Caco-2 (cell line): ENCODE measurements at regions not wholly inside any gene's neighbourhood (a gene's known extent, or its start where the extent isn't known, plus 50 kb on each side); places are given as distances from the start of the nearest gene placed in this dataset.

ENCODE experiments used
- BruUV-seq: library from RNA; stranded (reverse); fragments of 400-500 nt; replicated peaks from 2 replicates; lab custom pipeline; 2021; lab: Mats Ljungman, UMichigan
- CTCF ChIA-PET: fragments of 300-600 bp; sonication (Branson Sonifier 250); formaldehyde crosslinking; loops from one replicate; lab custom pipeline; 2022; ENCODE audit warnings: antibody characterized with exemption; lab: Charles Lee
- POLR2A ChIA-PET: fragments of 300-600 bp; sonication (Branson Sonifier 250); formaldehyde crosslinking; loops from one replicate; lab custom pipeline; 2022; ENCODE audit warnings: antibody characterized with exemption; lab: Charles Lee
- DNase-seq, 2 experiments: peaks; one replicate each; pipeline versions ENCODE4 v3.0.0 to v3.0.0-alpha.2; 2020 to 2022
- H3K27me3 ChIP-seq: replicated peaks from 2 replicates; pipeline ENCODE4 v1.6.0; 2011; ENCODE audit warnings: low read length; ENCODE audit not compliant: control insufficient read depth, insufficient read depth
- H3K36me3 ChIP-seq: 2 replicates; pipeline ENCODE4 v1.5.1; 2011; ENCODE audit warnings: low read length; ENCODE audit not compliant: control insufficient read depth, insufficient read depth
- H3K4me1 ChIP-seq: fragments of 250-450 bp; sonication (Bioruptor Pico); 2 replicates; pipeline ENCODE4 v1.5.1; 2020; ENCODE audit warnings: mild to moderate bottlenecking
- H3K4me3 ChIP-seq: 2 replicates; pipeline ENCODE4 v1.5.1; 2011; ENCODE audit warnings: low read depth, mild to moderate bottlenecking, control low read depth, low read length
- H3K9me3 ChIP-seq: fragments of 250-450 bp; sonication (Bioruptor Pico); 2 replicates; pipeline ENCODE4 v1.5.1; 2020; ENCODE audit warnings: mild to moderate bottlenecking, moderate library complexity
- H3K27ac Mint-ChIP-seq: one replicate; pipeline ENCODE4 v1.8.0; 2022; ENCODE audit warnings: mixed read lengths; ENCODE audit not compliant: unreplicated experiment
- H3K27me3 Mint-ChIP-seq: one replicate; pipeline ENCODE4 v1.8.0; 2022; ENCODE audit warnings: mixed read lengths; ENCODE audit not compliant: insufficient read depth, unreplicated experiment
- H3K36me3 Mint-ChIP-seq: one replicate; pipeline ENCODE4 v1.8.0; 2022; ENCODE audit warnings: mild to moderate bottlenecking, mixed read lengths; ENCODE audit not compliant: insufficient read depth, unreplicated experiment
- H3K4me1 Mint-ChIP-seq: one replicate; pipeline ENCODE4 v1.8.0; 2022; ENCODE audit warnings: low read depth, mixed read lengths; ENCODE audit not compliant: unreplicated experiment
- H3K4me3 Mint-ChIP-seq: one replicate; pipeline ENCODE4 v1.8.0; 2022; ENCODE audit warnings: mild to moderate bottlenecking, moderate library complexity, mixed read lengths; ENCODE audit not compliant: unreplicated experiment
- H3K9me3 Mint-ChIP-seq: one replicate; pipeline ENCODE4 v1.8.0; 2022; ENCODE audit warnings: mixed read lengths; ENCODE audit not compliant: unreplicated experiment
- CTCF ChIP-seq, 2 experiments: fragments of 200-600 bp in 1 of 2; IDR thresholded peaks; 1 replicate in 1 of 2; 2 replicates in 1 of 2; pipeline versions ENCODE4 v1.5.1 to v1.8.0; 2011 to 2022; ENCODE audit warnings: antibody characterized with exemption in 1 of 2, control low read depth in 1 of 2, inconsistent platforms in 1 of 2, low read depth in 1 of 2, low read length in 1 of 2, mild to moderate bottlenecking in 1 of 2, moderate library complexity in 1 of 2; ENCODE audit not compliant: insufficient read depth in 1 of 2, severe bottlenecking in 1 of 2, unreplicated experiment in 1 of 2
- intact Hi-C: fragments of 100-400 bp; cut with micrococcal nuclease; formaldehyde crosslinking; loops from one replicate; pipeline ENCODE4 v1.10.0; 2022; ENCODE audit not compliant: unreplicated experiment

GRCh38 chr6:155740781-155741399 lies 285.3 kb upstream of the NOX3 start:
- no peaks in the 10 kb centered on the region for H3K9me3 Mint-ChIP-seq
- H3K36me3 ChIP-seq: no peaks in the 10 kb centered on the region
- no peaks in the 10 kb centered on the region for H3K4me1 ChIP-seq
- no peak for TF ChIP-seq CTCF (IDR thresholded peaks at IDR 0.05; ENCODE audit: insufficient read depth in 1 of 2, low read depth in 1 of 2, low read length in 1 of 2, severe bottlenecking in 1 of 2, unreplicated experiment in 1 of 2)
- peaks cover 6% of the 10 kb centered on the region for H3K27me3 Mint-ChIP-seq
- intact Hi-C loops: no loop called here
- POLR2A ChIA-PET: no interaction called here
- no peak overlapping the region for H3K4me3 Mint-ChIP-seq
- no peak for DNase-seq
- no TSS peak for BruUV-seq
- H3K27ac Mint-ChIP-seq: no peak overlapping the region
- no peaks in the 10 kb centered on the region for H3K9me3 ChIP-seq
- CTCF ChIA-PET: no interaction called here
- H3K4me1 Mint-ChIP-seq: no peaks in the 10 kb centered on the region
- H3K36me3 Mint-ChIP-seq: no peaks in the 10 kb centered on the region
- no peak overlapping the region for H3K4me3 ChIP-seq
- H3K27me3 ChIP-seq: no peaks in the 10 kb centered on the region

- DNase-seq: no peak
- peaks cover 8% of the 10 kb centered on the region for H3K27me3 Mint-ChIP-seq
- no peaks in the 10 kb centered on the region for H3K4me1 Mint-ChIP-seq
- H3K9me3 Mint-ChIP-seq: no peaks in the 10 kb centered on the region
- ChIA-PET POLR2A (no interaction called here), CTCF (no interaction called here)
- no peaks in the 10 kb centered on the region for H3K4me1 ChIP-seq
- H3K27me3 ChIP-seq: no peaks in the 10 kb centered on the region
- no peak for TF ChIP-seq CTCF (IDR thresholded peaks at IDR 0.05; ENCODE audit: insufficient read depth in 1 of 2, low read depth in 1 of 2, low read length in 1 of 2, severe bottlenecking in 1 of 2, unreplicated experiment in 1 of 2)
- BruUV-seq: no TSS peak
- no peak overlapping the region for H3K4me3 ChIP-seq
- H3K9me3 ChIP-seq: no peaks in the 10 kb centered on the region
- H3K36me3 Mint-ChIP-seq: no peaks in the 10 kb centered on the region
- no peaks in the 10 kb centered on the region for H3K36me3 ChIP-seq
- no peak overlapping the region for H3K27ac Mint-ChIP-seq
- H3K4me3 Mint-ChIP-seq: no peak overlapping the region
- intact Hi-C loops: no loop called here
These were observed 283.0 kb upstream of the NOX3 start for GRCh38 chr6:155738602-155739105.

- intact Hi-C loops: no loop called here
- no TSS peak for BruUV-seq
- TF ChIP-seq CTCF (IDR thresholded peaks at IDR 0.05; ENCODE audit: insufficient read depth in 1 of 2, low read depth in 1 of 2, low read length in 1 of 2, severe bottlenecking in 1 of 2, unreplicated experiment in 1 of 2): no peak
- Mint-ChIP-seq H3K4me1 (no peaks in the 10 kb centered on the region), H3K36me3 (no peaks in the 10 kb centered on the region), H3K27me3 (peaks cover 8% of the 10 kb centered on the region), H3K9me3 (no peaks in the 10 kb centered on the region), H3K4me3 (no peak overlapping the region), H3K27ac (no peak overlapping the region)
- no peaks in the 10 kb centered on the region; the same call in 1 of the 2 replicates for H3K9me3 ChIP-seq
- no peak for DNase-seq
- ChIA-PET CTCF (no interaction called here), POLR2A (no interaction called here)
- H3K27me3 ChIP-seq: no peaks in the 10 kb centered on the region
- no peaks in the 10 kb centered on the region for H3K4me1 ChIP-seq
- H3K36me3 ChIP-seq: no peaks in the 10 kb centered on the region
- no peak overlapping the region for H3K4me3 ChIP-seq
These were observed 261.7 kb upstream of the NOX3 start for GRCh38 chr6:155717374-155717773.
